SK-N-SH (cell line): ENCODE measurements at regions not wholly inside any gene's neighbourhood (a gene's known extent, or its start where the extent isn't known, plus 50 kb on each side); places are given as distances from the start of the nearest gene placed in this dataset.

ENCODE experiments used
- CTCF ChIA-PET: fragments of 300-600, 350-600 bp; formaldehyde crosslinking; extraction: SDS; loops from one replicate; lab custom pipeline; 2021; lab: Yijun Ruan, JAX
- POLR2A ChIA-PET: fragments of 350-600 bp; sonication (Branson Sonifier 250); formaldehyde crosslinking; extraction: SDS; loops from one replicate; lab custom pipeline; 2020; ENCODE audit warnings: antibody characterized with exemption, inconsistent platforms; lab: Yijun Ruan, JAX
- DNase-seq: peaks from one replicate; pipeline ENCODE4 v3.0.0; 2012
- H2AFZ ChIP-seq: fragments of 200-600 bp; sonication (generic); 2 replicates; pipeline ENCODE4 v1.8.1; 2016; ENCODE audit warnings: antibody characterized with exemption, mild to moderate bottlenecking, low read depth
- H3F3A ChIP-seq: fragments of 200-600 bp; sonication (generic); replicated peaks from 2 replicates; pipeline ENCODE3; 2016; ENCODE audit warnings: antibody characterized with exemption, mild to moderate bottlenecking; ENCODE audit not compliant: insufficient read depth
- H3K27ac ChIP-seq, 2 experiments: fragments of 200-500 bp in 1 of 2; fragments of 200-600 bp in 1 of 2; sonication (Bioruptor generic) in 1 of 2; sonication (generic), shearing (Covaris generic) in 1 of 2; 2 replicates each; pipeline versions ENCODE4 v1.5.1 to v1.6.1; 2014 to 2016; ENCODE audit warnings: low read depth in 2 of 2, inconsistent platforms in 1 of 2, low read length in 1 of 2, mild to moderate bottlenecking in 1 of 2, mixed read lengths in 1 of 2
- H3K27me3 ChIP-seq: fragments of 200-600 bp; sonication (generic), shearing (Covaris generic); 2 replicates; pipeline ENCODE4 v1.6.1; 2016; ENCODE audit warnings: mixed run types; ENCODE audit not compliant: insufficient read depth
- H3K36me3 ChIP-seq, 2 experiments: fragments of 200-500 bp in 1 of 2; fragments of 200-600 bp in 1 of 2; sonication (Bioruptor generic) in 1 of 2; sonication (generic) in 1 of 2; replicated peaks in 1 of 2; 2 replicates each; pipeline versions ENCODE3 to v1.5.1; 2014 to 2016; ENCODE audit warnings: low read length in 1 of 2, mild to moderate bottlenecking in 1 of 2; ENCODE audit not compliant: insufficient read depth in 2 of 2, control insufficient read depth in 1 of 2
- H3K4me1 ChIP-seq, 2 experiments: fragments of 200-500 bp in 1 of 2; fragments of 200-600 bp in 1 of 2; sonication (Bioruptor generic) in 1 of 2; sonication (generic), shearing (Covaris generic) in 1 of 2; 2 replicates each; pipeline versions ENCODE4 v1.5.1 to v1.6.1; 2014 to 2016; ENCODE audit warnings: low read depth in 1 of 2, low read length in 1 of 2, mixed run types in 1 of 2; ENCODE audit not compliant: insufficient read depth in 2 of 2, control insufficient read depth in 1 of 2
- H3K4me2 ChIP-seq: fragments of 200-600 bp; sonication (generic), shearing (Covaris generic); 2 replicates; pipeline ENCODE4 v1.6.1; 2017; ENCODE audit warnings: mixed run types
- H3K4me3 ChIP-seq, 2 experiments: fragments of 200-500 bp in 1 of 2; fragments of 200-600 bp in 1 of 2; sonication (Bioruptor generic) in 1 of 2; sonication (generic), shearing (Covaris generic) in 1 of 2; 2 replicates each; pipeline versions ENCODE4 v1.5.1 to v1.8.1; 2014 to 2016; ENCODE audit warnings: low read depth in 2 of 2, inconsistent platforms in 1 of 2, low read length in 1 of 2, mild to moderate bottlenecking in 1 of 2, mixed read lengths in 1 of 2, moderate library complexity in 1 of 2
- H3K79me2 ChIP-seq: fragments of 200-600 bp; sonication (generic); 2 replicates; pipeline ENCODE4 v1.8.1; 2017; ENCODE audit warnings: mild to moderate bottlenecking; ENCODE audit not compliant: insufficient read depth
- H3K9ac ChIP-seq: fragments of 200-600 bp; sonication (generic); 2 replicates; pipeline ENCODE4 v1.6.1; 2017; ENCODE audit warnings: mixed run types
- H3K9me2 ChIP-seq: fragments of 200-600 bp; sonication (generic); 2 replicates; pipeline ENCODE4 v1.6.1; 2017; ENCODE audit warnings: mixed run types
- H3K9me3 ChIP-seq: fragments of 200-600 bp; sonication (generic); 2 replicates; pipeline ENCODE4 v1.6.1; 2017; ENCODE audit warnings: mixed run types, mild to moderate bottlenecking, moderate library complexity
- H4K20me1 ChIP-seq: fragments of 200-600 bp; sonication (generic); 2 replicates; pipeline ENCODE4 v1.6.1; 2017; ENCODE audit warnings: mild to moderate bottlenecking, mixed run types; ENCODE audit not compliant: insufficient read depth
- ELF1 ChIP-seq: IDR thresholded peaks from 2 replicates; pipeline ENCODE4 v1.4.0; 2012
- EZH2phosphoT487 ChIP-seq: fragments of 200-600 bp; sonication (generic); IDR thresholded peaks from 2 replicates; pipeline ENCODE4 v1.6.1; 2017; ENCODE audit warnings: low read depth, mixed run types, mild to moderate bottlenecking, antibody characterized with exemption, moderate library complexity, borderline replicate concordance
- FOSL2 ChIP-seq: IDR thresholded peaks from 2 replicates; pipeline ENCODE4 v1.4.0; 2012; ENCODE audit warnings: low read depth, mild to moderate bottlenecking, moderate library complexity, borderline replicate concordance
- FOXJ3 ChIP-seq: sonication (generic); formaldehyde crosslinking; IDR thresholded peaks from 2 replicates; pipeline ENCODE4 v1.5.1; 2020; ENCODE audit warnings: mild to moderate bottlenecking, missing genetic modification reagents
- FOXM1 ChIP-seq: IDR thresholded peaks from 2 replicates; pipeline ENCODE4 v1.4.0; 2012; ENCODE audit warnings: low read depth, mild to moderate bottlenecking
- JUND ChIP-seq: IDR thresholded peaks from 2 replicates; pipeline ENCODE4 v1.4.0; 2012
- MEF2A ChIP-seq: IDR thresholded peaks from 2 replicates; pipeline ENCODE4 v1.4.0; 2012; ENCODE audit warnings: low read depth, borderline replicate concordance
- NFIC ChIP-seq: IDR thresholded peaks from 2 replicates; pipeline ENCODE4 v1.4.0; 2012; ENCODE audit warnings: borderline replicate concordance
- NRF1 ChIP-seq: IDR thresholded peaks from 2 replicates; pipeline ENCODE4 v1.6.1; 2012; ENCODE audit warnings: low read depth, mild to moderate bottlenecking, low read length
- POLR2AphosphoS5 ChIP-seq: IDR thresholded peaks from 2 replicates; pipeline ENCODE4 v1.6.1; 2012; ENCODE audit warnings: low read depth, low read length
- RAD21 ChIP-seq: IDR thresholded peaks from 2 replicates; pipeline ENCODE4 v1.6.1; 2012; ENCODE audit warnings: mild to moderate bottlenecking, low read length
- RXRA ChIP-seq: IDR thresholded peaks from 2 replicates; pipeline ENCODE4 v1.4.0; 2012; ENCODE audit warnings: low read depth, mild to moderate bottlenecking, borderline replicate concordance
- SIN3A ChIP-seq: IDR thresholded peaks from 2 replicates; pipeline ENCODE4 v1.6.1; 2012; ENCODE audit warnings: low read depth, mild to moderate bottlenecking, low read length, moderate library complexity, borderline replicate concordance
- SMC3 ChIP-seq: IDR thresholded peaks from 2 replicates; pipeline ENCODE4 v1.6.1; 2012; ENCODE audit warnings: low read depth, low read length, improper control_type of control experiment
- TEAD4 ChIP-seq: IDR thresholded peaks from 2 replicates; pipeline ENCODE4 v1.4.0; 2012; ENCODE audit warnings: mild to moderate bottlenecking, borderline replicate concordance; ENCODE audit not compliant: insufficient read depth
- YY1 ChIP-seq: IDR thresholded peaks from 2 replicates; pipeline ENCODE4 v1.4.0; 2012; ENCODE audit warnings: low read depth, mild to moderate bottlenecking
- WGBS: methylation state at CpG from one replicate; pipeline ENCODE4 v1.1.6; 2017; ENCODE audit warnings: low lambda C conversion rate; 5-methylcytosine and 5-hydroxymethylcytosine counted together
- TF ChIP-seq, protein P1 (sequence below): IDR thresholded peaks from 2 replicates; pipeline ENCODE4 v1.4.0; 2012; ENCODE audit warnings: low read depth, borderline replicate concordance
- TF ChIP-seq, protein P2 (sequence below): fragments of 150-350 bp; IDR thresholded peaks from 2 replicates; pipeline ENCODE4 v1.6.1; 2016; ENCODE audit warnings: mild to moderate bottlenecking, low read depth, low read length
- TF ChIP-seq, protein P3 (sequence below): IDR thresholded peaks from 2 replicates; pipeline ENCODE4 v1.6.1; 2012; ENCODE audit warnings: mild to moderate bottlenecking, low read depth, low read length, moderate library complexity

DNA sequence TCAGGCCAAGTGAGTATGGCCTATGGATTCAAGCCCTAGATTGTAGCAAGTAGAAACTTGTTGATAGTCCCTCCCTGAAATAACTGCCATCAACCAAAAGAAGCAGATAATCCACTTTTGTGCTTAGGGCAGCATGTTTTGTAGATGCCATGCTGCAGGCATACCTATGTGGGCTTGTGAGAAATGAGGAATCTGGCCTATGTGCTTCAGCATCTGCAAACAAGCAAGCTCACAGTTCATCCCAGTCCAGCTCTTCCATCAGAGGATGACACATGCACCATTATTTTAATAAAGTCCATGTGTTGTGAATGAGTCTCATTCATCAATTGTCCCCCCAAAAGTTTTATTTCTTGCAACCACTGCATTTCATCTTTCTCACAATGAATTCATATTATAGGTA lies 421.9 kb upstream of the DIPK2B start (continued):
- TF ChIP-seq SMC3: no peak
- TF ChIP-seq FOXM1: no peak; the same call in 1 of the 2 replicates
- peak; percentile 74 for TF ChIP-seq JUND
- TF ChIP-seq, protein P1, sequence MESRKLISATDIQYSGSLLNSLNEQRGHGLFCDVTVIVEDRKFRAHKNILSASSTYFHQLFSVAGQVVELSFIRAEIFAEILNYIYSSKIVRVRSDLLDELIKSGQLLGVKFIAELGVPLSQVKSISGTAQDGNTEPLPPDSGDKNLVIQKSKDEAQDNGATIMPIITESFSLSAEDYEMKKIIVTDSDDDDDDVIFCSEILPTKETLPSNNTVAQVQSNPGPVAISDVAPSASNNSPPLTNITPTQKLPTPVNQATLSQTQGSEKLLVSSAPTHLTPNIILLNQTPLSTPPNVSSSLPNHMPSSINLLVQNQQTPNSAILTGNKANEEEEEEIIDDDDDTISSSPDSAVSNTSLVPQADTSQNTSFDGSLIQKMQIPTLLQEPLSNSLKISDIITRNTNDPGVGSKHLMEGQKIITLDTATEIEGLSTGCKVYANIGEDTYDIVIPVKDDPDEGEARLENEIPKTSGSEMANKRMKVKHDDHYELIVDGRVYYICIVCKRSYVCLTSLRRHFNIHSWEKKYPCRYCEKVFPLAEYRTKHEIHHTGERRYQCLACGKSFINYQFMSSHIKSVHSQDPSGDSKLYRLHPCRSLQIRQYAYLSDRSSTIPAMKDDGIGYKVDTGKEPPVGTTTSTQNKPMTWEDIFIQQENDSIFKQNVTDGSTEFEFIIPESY: no peak
- TF ChIP-seq POLR2AphosphoS5: peak; percentile 79
- TF ChIP-seq EZH2phosphoT487: no peak

DNA sequence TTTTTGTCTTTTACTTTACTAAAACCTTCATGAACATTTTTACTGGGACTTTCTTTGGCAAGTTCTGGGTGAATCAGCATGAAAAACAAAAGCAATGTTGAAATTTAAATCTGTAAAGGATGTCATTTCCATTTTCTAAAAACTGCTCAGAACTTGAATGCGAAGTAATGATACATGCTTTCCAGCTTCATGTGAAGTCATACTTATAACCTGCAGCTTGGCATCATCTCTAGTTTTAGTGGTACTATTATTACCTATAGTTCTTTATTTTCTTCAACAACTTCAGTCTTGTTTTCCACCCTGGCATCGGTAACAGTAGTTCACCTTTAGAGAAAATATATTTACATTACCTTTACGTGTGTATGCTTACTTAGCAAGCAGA lies 421.4 kb upstream of the DIPK2B start:
- no peaks in the 10 kb centered on the region for H3K27me3 ChIP-seq
- TF ChIP-seq ELF1 (no peak), POLR2AphosphoS5 (0 out of 2 replicates have a peak, but pooled peaks have one; percentile 2)
- no peak overlapping the region for H3K4me3 ChIP-seq
- peak overlapping the region; percentile 81 to 98; a peak in 3 of 4 replicates for H3K27ac ChIP-seq
- no peaks in the 10 kb centered on the region for H3K79me2 ChIP-seq
- peak overlapping the region; percentile 57 for H3K4me2 ChIP-seq
- peaks cover 0 to 14% of the 10 kb centered on the region in 2 experiments; a peak in 3 of 4 replicates for H3K4me1 ChIP-seq
- peaks cover 0 to 6% of the 10 kb centered on the region in 2 experiments for H3K36me3 ChIP-seq
- no peaks in the 10 kb centered on the region for H3K9me3 ChIP-seq
- ChIA-PET CTCF (no interaction called here), POLR2A (no interaction called here)
- H3K9me2 ChIP-seq: no peaks in the 10 kb centered on the region
- no peaks in the 10 kb centered on the region for H4K20me1 ChIP-seq
- H3K9ac ChIP-seq: peak overlapping the region; percentile 69
- H2AFZ ChIP-seq: no peak overlapping the region
- DNase-seq: no peak
- 17% methylated on average over 3 of the region's 3 CpGs for WGBS
- peaks cover 69% of the 10 kb centered on the region for H3F3A ChIP-seq

DNA sequence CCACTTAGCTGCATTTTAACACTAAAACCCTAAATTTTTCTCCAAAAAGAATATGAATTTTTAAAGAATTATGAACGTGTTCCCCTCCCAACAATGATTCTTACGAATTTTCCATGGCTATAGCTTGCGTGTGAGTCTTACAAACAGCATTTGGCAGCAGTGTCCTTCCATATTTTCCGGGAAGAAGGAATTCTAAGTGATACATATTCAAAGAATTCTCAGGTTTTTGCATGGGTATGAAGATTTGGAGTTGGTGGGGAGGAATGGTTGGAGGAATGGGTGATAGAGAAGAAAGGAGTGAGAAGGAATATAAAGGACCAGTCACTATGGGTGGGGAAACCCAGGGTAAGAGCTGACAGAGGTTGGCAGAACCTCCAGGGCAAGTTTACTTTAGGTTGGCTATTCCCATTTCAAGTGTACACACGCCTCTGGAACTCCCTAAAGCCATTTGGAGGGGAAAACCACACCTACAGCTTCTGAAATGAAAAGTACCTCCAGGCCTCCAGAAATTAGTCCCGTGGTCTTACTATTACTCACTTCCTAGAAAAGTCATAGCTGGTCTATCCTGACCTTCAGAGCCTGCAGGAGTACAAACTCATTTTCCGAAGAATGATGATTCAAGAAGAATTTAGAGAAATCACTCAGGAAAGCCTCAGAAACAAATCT lies 420.8 kb upstream of the DIPK2B start:
- H3K79me2 ChIP-seq: no peaks in the 10 kb centered on the region
- CTCF ChIA-PET: no interaction called here
- POLR2A ChIA-PET: no interaction called here
- peak overlapping the region; percentile 69 for H3K9ac ChIP-seq
- no peaks in the 10 kb centered on the region for H3K27me3 ChIP-seq
- peak overlapping the region; percentile 81 to 98; a peak in 3 of 4 replicates for H3K27ac ChIP-seq
- peaks cover 0 to 14% of the 10 kb centered on the region in 2 experiments; a peak in 3 of 4 replicates for H3K4me1 ChIP-seq
- H3K9me3 ChIP-seq: no peaks in the 10 kb centered on the region
- no peaks in the 10 kb centered on the region for H3K9me2 ChIP-seq
- no peak for DNase-seq
- H3F3A ChIP-seq: peaks cover 69% of the 10 kb centered on the region
- peaks cover 0 to 6% of the 10 kb centered on the region in 2 experiments for H3K36me3 ChIP-seq
- no peaks in the 10 kb centered on the region for H4K20me1 ChIP-seq
- no peak overlapping the region for H3K4me3 ChIP-seq
- 17% methylated on average over 7 of the region's 7 CpGs for WGBS
- peak overlapping the region; percentile 57 for H3K4me2 ChIP-seq
- H2AFZ ChIP-seq: no peak overlapping the region
- TF ChIP-seq, protein P2, sequence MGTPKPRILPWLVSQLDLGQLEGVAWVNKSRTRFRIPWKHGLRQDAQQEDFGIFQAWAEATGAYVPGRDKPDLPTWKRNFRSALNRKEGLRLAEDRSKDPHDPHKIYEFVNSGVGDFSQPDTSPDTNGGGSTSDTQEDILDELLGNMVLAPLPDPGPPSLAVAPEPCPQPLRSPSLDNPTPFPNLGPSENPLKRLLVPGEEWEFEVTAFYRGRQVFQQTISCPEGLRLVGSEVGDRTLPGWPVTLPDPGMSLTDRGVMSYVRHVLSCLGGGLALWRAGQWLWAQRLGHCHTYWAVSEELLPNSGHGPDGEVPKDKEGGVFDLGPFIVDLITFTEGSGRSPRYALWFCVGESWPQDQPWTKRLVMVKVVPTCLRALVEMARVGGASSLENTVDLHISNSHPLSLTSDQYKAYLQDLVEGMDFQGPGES: no peak
- TF ChIP-seq RAD21 (no peak), RXRA (peak; percentile 60; the same call in 1 of the 2 replicates), MEF2A (no peak; the same call in 1 of the 2 replicates), FOXM1 (peak; percentile 75; the same call in 1 of the 2 replicates), TEAD4 (peak; percentile 31; the same call in 1 of the 2 replicates), NFIC (peak; percentile 49), FOXJ3 (no peak), JUND (peak; percentile 68), NRF1 (no peak), SMC3 (no peak), SIN3A (no peak), FOSL2 (peak; percentile 71), YY1 (no peak)
- TF ChIP-seq, protein P3, sequence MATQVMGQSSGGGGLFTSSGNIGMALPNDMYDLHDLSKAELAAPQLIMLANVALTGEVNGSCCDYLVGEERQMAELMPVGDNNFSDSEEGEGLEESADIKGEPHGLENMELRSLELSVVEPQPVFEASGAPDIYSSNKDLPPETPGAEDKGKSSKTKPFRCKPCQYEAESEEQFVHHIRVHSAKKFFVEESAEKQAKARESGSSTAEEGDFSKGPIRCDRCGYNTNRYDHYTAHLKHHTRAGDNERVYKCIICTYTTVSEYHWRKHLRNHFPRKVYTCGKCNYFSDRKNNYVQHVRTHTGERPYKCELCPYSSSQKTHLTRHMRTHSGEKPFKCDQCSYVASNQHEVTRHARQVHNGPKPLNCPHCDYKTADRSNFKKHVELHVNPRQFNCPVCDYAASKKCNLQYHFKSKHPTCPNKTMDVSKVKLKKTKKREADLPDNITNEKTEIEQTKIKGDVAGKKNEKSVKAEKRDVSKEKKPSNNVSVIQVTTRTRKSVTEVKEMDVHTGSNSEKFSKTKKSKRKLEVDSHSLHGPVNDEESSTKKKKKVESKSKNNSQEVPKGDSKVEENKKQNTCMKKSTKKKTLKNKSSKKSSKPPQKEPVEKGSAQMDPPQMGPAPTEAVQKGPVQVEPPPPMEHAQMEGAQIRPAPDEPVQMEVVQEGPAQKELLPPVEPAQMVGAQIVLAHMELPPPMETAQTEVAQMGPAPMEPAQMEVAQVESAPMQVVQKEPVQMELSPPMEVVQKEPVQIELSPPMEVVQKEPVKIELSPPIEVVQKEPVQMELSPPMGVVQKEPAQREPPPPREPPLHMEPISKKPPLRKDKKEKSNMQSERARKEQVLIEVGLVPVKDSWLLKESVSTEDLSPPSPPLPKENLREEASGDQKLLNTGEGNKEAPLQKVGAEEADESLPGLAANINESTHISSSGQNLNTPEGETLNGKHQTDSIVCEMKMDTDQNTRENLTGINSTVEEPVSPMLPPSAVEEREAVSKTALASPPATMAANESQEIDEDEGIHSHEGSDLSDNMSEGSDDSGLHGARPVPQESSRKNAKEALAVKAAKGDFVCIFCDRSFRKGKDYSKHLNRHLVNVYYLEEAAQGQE: no peak
